HCT116 (cell line): ENCODE measurements at regions not wholly inside any gene's neighbourhood (a gene's known extent, or its start where the extent isn't known, plus 50 kb on each side); places are given as distances from the start of the nearest gene placed in this dataset.

Source experiments
- ATAC-seq: fragments of 200-7000 bp; cut with Tn5 transposase; 2 replicates; pipeline ENCODE4 v1.9.1; 2020; ENCODE audit warnings: mild to moderate bottlenecking, moderate library complexity
- BruUV-seq: library from RNA; stranded (reverse); fragments of 400-500 nt; replicated peaks from 2 replicates; lab custom pipeline; 2021; lab: Mats Ljungman, UMichigan
- CTCF ChIA-PET: fragments of 300-600 bp; sonication (Branson Sonifier 250); formaldehyde crosslinking; loops from one replicate; lab custom pipeline; 2021; ENCODE audit warnings: antibody characterized with exemption; lab: Charles Lee
- POLR2A ChIA-PET: fragments of 300-600, 350-600 bp; sonication (Branson Sonifier 250); formaldehyde crosslinking; loops from one replicate; lab custom pipeline; 2021; ENCODE audit warnings: antibody characterized with exemption; lab: Charles Lee
- RAD21 ChIA-PET, 2 experiments: fragments of 300-600 bp; sonication (Branson Sonifier 250); formaldehyde crosslinking; loops; one replicate each; lab custom pipeline; 2023; ENCODE audit warnings: low total read pairs in 2 of 2; ENCODE audit not compliant: uncharacterized antibody in 2 of 2, unreplicated experiment in 2 of 2, low non-redundant PET in 1 of 2; lab: Charles Lee
- DNase-seq: peaks from one replicate; pipeline ENCODE4 v3.0.0-alpha.2; 2010; ENCODE audit warnings: low read depth, low spot score
- H2AFZ ChIP-seq: fragments of 200-600 bp; shearing (Covaris generic), sonication (generic); 2 replicates; pipeline ENCODE4 v1.6.1; 2017; ENCODE audit warnings: low read depth, mixed run types, mixed read lengths, antibody characterized with exemption, low read length; ENCODE audit not compliant: poor library complexity, severe bottlenecking
- H3K27ac ChIP-seq: 2 replicates; pipeline ENCODE4 v1.5.1; 2012; ENCODE audit warnings: low read depth, low read length
- H3K27me3 ChIP-seq: fragments of 200-600 bp; sonication (generic); 2 replicates; pipeline ENCODE4 v1.6.1; 2016; ENCODE audit warnings: mixed run types, low read length, mixed read lengths; ENCODE audit not compliant: insufficient read depth
- H3K36me3 ChIP-seq, 2 experiments: fragments of 200-500 bp in 1 of 2; fragments of 200-600 bp in 1 of 2; sonication (Bioruptor generic) in 1 of 2; sonication (generic) in 1 of 2; 2 replicates each; pipeline versions ENCODE4 v1.5.1 to v1.6.1; 2014 to 2016; ENCODE audit warnings: low read length in 2 of 2, inconsistent platforms in 1 of 2, mixed read lengths in 1 of 2, mixed run types in 1 of 2; ENCODE audit not compliant: insufficient read depth in 2 of 2, control insufficient read depth in 1 of 2
- H3K4me1 ChIP-seq, 2 experiments: fragments of 200-600 bp in 1 of 2; sonication (generic) in 1 of 2; 2 replicates each; pipeline versions ENCODE4 v1.5.1 to v1.6.1; 2012 to 2017; ENCODE audit warnings: low read length in 2 of 2, inconsistent platforms in 1 of 2, mild to moderate bottlenecking in 1 of 2, mixed read lengths in 1 of 2, mixed run types in 1 of 2, moderate library complexity in 1 of 2; ENCODE audit not compliant: insufficient read depth in 2 of 2, control insufficient read depth in 1 of 2
- H3K4me2 ChIP-seq: fragments of 200-600 bp; sonication (generic); 2 replicates; pipeline ENCODE4 v1.6.1; 2017; ENCODE audit warnings: mixed run types, low read length, mixed read lengths
- H3K4me3 ChIP-seq, 2 experiments: fragments of 200-600 bp in 1 of 2; sonication (generic) in 1 of 2; replicated peaks in 1 of 2; 2 replicates each; pipeline ENCODE4 v1.5.1; 2011 to 2016; ENCODE audit warnings: low read length in 2 of 2, control low read depth in 1 of 2, low read depth in 1 of 2, mild to moderate bottlenecking in 1 of 2, mixed read lengths in 1 of 2, mixed run types in 1 of 2
- H3K79me2 ChIP-seq: fragments of 200-600 bp; sonication (generic); 2 replicates; pipeline ENCODE4 v1.6.1; 2017; ENCODE audit warnings: mild to moderate bottlenecking, mixed run types, low read length, moderate library complexity, mixed read lengths; ENCODE audit not compliant: insufficient read depth
- H3K9ac ChIP-seq: fragments of 200-600 bp; sonication (generic); 2 replicates; pipeline ENCODE4 v1.6.1; 2016; ENCODE audit warnings: low read length, mixed read lengths
- H3K9me2 ChIP-seq: fragments of 200-600 bp; sonication (generic), shearing (Covaris generic); 2 replicates; pipeline ENCODE4 v1.6.1; 2017; ENCODE audit warnings: mixed run types, mild to moderate bottlenecking, moderate library complexity; ENCODE audit not compliant: insufficient read depth
- H3K9me3 ChIP-seq, 2 experiments: fragments of 200-500 bp in 1 of 2; fragments of 200-600 bp in 1 of 2; sonication (Bioruptor generic) in 1 of 2; sonication (generic) in 1 of 2; 2 replicates each; pipeline ENCODE4 v1.6.1; 2014 to 2017; ENCODE audit warnings: low read length in 2 of 2, mixed read lengths in 2 of 2, inconsistent platforms in 1 of 2, low read depth in 1 of 2, mild to moderate bottlenecking in 1 of 2, mixed run types in 1 of 2, moderate library complexity in 1 of 2; ENCODE audit not compliant: control insufficient read depth in 1 of 2, insufficient read depth in 1 of 2
- H4K20me1 ChIP-seq: fragments of 200-600 bp; sonication (generic), shearing (Covaris generic); 2 replicates; pipeline ENCODE4 v1.6.1; 2017; ENCODE audit warnings: mixed run types, mild to moderate bottlenecking, moderate library complexity; ENCODE audit not compliant: insufficient read depth
- EZH2 ChIP-seq: fragments of 200-600 bp; sonication (generic); IDR thresholded peaks from 2 replicates; pipeline ENCODE4 v1.6.1; 2017; ENCODE audit warnings: antibody characterized with exemption, mixed run types
- EZH2phosphoT487 ChIP-seq: fragments of 200-600 bp; IDR thresholded peaks from 2 replicates; pipeline ENCODE4 v1.6.1; 2018; ENCODE audit warnings: antibody characterized with exemption, borderline replicate concordance
- FOSL1 ChIP-seq: IDR thresholded peaks from 2 replicates; pipeline ENCODE4 v1.6.1; 2012; ENCODE audit warnings: low read depth
- JUND ChIP-seq: IDR thresholded peaks from 2 replicates; pipeline ENCODE4 v1.6.1; 2012
- SRF ChIP-seq: IDR thresholded peaks from 2 replicates; pipeline ENCODE4 v1.6.1; 2012; ENCODE audit warnings: low read depth
- TCF7L2 ChIP-seq: IDR thresholded peaks from 2 replicates; pipeline ENCODE4 v1.7.0; 2011; ENCODE audit warnings: borderline replicate concordance, inconsistent platforms; ENCODE audit not compliant: insufficient read depth, insufficient read length; ENCODE audit errors: extremely low read depth
- intact Hi-C: fragments of 100-400 bp; cut with micrococcal nuclease; formaldehyde crosslinking; loops from 2 replicates; pipeline ENCODE4 v1.10.0; 2022
- TF ChIP-seq, protein P1 (sequence below): IDR thresholded peaks from 2 replicates; pipeline ENCODE4 v1.6.1; 2012; ENCODE audit warnings: low read depth
- TF ChIP-seq, protein P2 (sequence below): IDR thresholded peaks from 2 replicates; pipeline ENCODE4 v1.6.1; 2012
- TF ChIP-seq, protein P3 (sequence below), 3 experiments: fragments of 200-600 bp in 1 of 3; sonication (generic) in 1 of 3; IDR thresholded peaks in 2 of 3; conservative IDR thresholded peaks in 1 of 3; 2 replicates each; pipeline ENCODE4 v1.5.1; 2012 to 2017; ENCODE audit warnings: low read depth in 2 of 3, low read length in 2 of 3, antibody characterized with exemption in 1 of 3, borderline replicate concordance in 1 of 3, control low read depth in 1 of 3, mild to moderate bottlenecking in 1 of 3, mixed read lengths in 1 of 3, mixed run types in 1 of 3, moderate library complexity in 1 of 3; ENCODE audit not compliant: insufficient read depth in 1 of 3

DNA sequence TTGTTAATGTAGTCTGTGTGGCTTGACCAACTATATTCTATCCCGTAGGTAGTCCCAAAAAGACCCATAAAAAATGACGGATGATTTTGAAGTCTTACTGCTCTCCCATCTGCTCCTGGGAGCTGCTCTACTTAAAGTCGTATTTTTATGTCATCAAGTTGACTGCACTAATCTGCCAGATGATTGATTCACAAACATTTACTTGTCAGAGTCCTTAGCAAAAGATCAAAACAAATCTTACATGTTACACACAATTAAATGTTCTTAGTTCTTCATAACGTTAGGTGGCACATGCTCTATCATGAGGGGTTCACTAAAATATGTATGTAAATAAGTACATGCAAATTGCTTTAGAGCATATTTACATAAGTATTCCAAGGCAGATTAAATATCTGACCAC, 498.3 kb upstream of the LRRTM4 start:
- ChIA-PET RAD21 (no interaction called here), CTCF (no interaction called here), POLR2A (no interaction called here)
- Histone ChIP-seq H3K9me3 (peaks cover 6 to 20% of the 10 kb centered on the region in 2 experiments; a peak in 2 of 4 replicates), H2AFZ (no peak overlapping the region), H3K4me3 (no peak overlapping the region), H3K4me2 (no peak overlapping the region), H3K27ac (no peak overlapping the region), H3K79me2 (no peaks in the 10 kb centered on the region)
- TF ChIP-seq, protein P1, sequence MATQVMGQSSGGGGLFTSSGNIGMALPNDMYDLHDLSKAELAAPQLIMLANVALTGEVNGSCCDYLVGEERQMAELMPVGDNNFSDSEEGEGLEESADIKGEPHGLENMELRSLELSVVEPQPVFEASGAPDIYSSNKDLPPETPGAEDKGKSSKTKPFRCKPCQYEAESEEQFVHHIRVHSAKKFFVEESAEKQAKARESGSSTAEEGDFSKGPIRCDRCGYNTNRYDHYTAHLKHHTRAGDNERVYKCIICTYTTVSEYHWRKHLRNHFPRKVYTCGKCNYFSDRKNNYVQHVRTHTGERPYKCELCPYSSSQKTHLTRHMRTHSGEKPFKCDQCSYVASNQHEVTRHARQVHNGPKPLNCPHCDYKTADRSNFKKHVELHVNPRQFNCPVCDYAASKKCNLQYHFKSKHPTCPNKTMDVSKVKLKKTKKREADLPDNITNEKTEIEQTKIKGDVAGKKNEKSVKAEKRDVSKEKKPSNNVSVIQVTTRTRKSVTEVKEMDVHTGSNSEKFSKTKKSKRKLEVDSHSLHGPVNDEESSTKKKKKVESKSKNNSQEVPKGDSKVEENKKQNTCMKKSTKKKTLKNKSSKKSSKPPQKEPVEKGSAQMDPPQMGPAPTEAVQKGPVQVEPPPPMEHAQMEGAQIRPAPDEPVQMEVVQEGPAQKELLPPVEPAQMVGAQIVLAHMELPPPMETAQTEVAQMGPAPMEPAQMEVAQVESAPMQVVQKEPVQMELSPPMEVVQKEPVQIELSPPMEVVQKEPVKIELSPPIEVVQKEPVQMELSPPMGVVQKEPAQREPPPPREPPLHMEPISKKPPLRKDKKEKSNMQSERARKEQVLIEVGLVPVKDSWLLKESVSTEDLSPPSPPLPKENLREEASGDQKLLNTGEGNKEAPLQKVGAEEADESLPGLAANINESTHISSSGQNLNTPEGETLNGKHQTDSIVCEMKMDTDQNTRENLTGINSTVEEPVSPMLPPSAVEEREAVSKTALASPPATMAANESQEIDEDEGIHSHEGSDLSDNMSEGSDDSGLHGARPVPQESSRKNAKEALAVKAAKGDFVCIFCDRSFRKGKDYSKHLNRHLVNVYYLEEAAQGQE, result no peak
- TF ChIP-seq, protein P2, sequence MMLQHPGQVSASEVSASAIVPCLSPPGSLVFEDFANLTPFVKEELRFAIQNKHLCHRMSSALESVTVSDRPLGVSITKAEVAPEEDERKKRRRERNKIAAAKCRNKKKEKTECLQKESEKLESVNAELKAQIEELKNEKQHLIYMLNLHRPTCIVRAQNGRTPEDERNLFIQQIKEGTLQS, result no peak
- TF ChIP-seq FOSL1, result no peak
- TF ChIP-seq, all 23 proteins: peak for 0
- no peak overlapping the region for H3K9ac ChIP-seq
- no peaks in the 10 kb centered on the region for H4K20me1 ChIP-seq
- H3K36me3 ChIP-seq, result no peaks in the 10 kb centered on the region
- DNase-seq (no peak), ATAC-seq (no peak)
- H3K4me1 ChIP-seq, result no peaks in the 10 kb centered on the region
- intact Hi-C loops, result no loop called here
- BruUV-seq, result no TSS peak
- no peaks in the 10 kb centered on the region for H3K27me3 ChIP-seq
- no peaks in the 10 kb centered on the region for H3K9me2 ChIP-seq

DNA sequence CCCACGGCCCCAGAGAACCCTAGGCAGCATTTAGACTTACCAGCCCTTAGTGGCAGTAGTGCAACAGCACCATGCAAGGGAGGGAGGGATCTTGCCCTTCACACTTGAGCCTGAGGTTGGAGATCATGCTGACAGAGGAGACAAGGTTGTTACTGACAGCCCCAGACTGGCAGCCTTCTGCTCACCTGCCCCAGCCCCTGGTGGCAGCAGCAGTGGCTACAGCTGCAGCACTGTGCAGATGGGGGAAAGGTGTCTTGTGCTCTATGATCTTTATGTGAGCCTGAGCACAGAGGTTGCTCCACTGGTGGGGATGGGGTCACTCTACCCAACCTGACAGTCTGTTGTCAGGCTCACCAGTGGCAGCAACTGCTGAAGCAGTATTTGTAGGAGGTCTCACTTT, 501.2 kb upstream of the LRRTM4 start:
- TF ChIP-seq FOSL1 (no peak), TCF7L2 (no peak), SRF (no peak), EZH2 (no peak), JUND (no peak), EZH2phosphoT487 (no peak)
- TF ChIP-seq, protein P3, sequence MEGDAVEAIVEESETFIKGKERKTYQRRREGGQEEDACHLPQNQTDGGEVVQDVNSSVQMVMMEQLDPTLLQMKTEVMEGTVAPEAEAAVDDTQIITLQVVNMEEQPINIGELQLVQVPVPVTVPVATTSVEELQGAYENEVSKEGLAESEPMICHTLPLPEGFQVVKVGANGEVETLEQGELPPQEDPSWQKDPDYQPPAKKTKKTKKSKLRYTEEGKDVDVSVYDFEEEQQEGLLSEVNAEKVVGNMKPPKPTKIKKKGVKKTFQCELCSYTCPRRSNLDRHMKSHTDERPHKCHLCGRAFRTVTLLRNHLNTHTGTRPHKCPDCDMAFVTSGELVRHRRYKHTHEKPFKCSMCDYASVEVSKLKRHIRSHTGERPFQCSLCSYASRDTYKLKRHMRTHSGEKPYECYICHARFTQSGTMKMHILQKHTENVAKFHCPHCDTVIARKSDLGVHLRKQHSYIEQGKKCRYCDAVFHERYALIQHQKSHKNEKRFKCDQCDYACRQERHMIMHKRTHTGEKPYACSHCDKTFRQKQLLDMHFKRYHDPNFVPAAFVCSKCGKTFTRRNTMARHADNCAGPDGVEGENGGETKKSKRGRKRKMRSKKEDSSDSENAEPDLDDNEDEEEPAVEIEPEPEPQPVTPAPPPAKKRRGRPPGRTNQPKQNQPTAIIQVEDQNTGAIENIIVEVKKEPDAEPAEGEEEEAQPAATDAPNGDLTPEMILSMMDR (IDR thresholded peaks at IDR 0.05 in 2 of 3, conservative IDR thresholded peaks at IDR 0.05 in 1 of 3; ENCODE audit: borderline replicate concordance in 1 of 3, insufficient read depth in 1 of 3, low read depth in 2 of 3, low read length in 2 of 3), result no peak
- TF ChIP-seq, protein P2, result no peak
- intact Hi-C loops, result no loop called here
- ATAC-seq (no peak), DNase-seq (no peak)
- no peaks in the 10 kb centered on the region for H3K9me2 ChIP-seq
- no peaks in the 10 kb centered on the region for H3K4me1 ChIP-seq
- H3K9me3 ChIP-seq, result peaks cover 12 to 16% of the 10 kb centered on the region in 2 experiments; a peak in 2 of 4 replicates
- H3K36me3 ChIP-seq, result no peaks in the 10 kb centered on the region
- H3K4me3 ChIP-seq, result no peak overlapping the region
- no peak overlapping the region for H3K4me2 ChIP-seq
- no TSS peak for BruUV-seq
- no peak overlapping the region for H2AFZ ChIP-seq
- no peaks in the 10 kb centered on the region for H3K27me3 ChIP-seq
- no peaks in the 10 kb centered on the region for H3K79me2 ChIP-seq
- ChIA-PET CTCF (no interaction called here), POLR2A (no interaction called here), RAD21 (no interaction called here)
- no peaks in the 10 kb centered on the region for H4K20me1 ChIP-seq
- no peak overlapping the region for H3K9ac ChIP-seq
- no peak overlapping the region for H3K27ac ChIP-seq
